ENCODE measurements at regions not wholly inside any gene's neighbourhood (a gene's known extent, or its start where the extent isn't known, plus 50 kb on each side); places are given as distances from the start of the nearest gene placed in this dataset.

- TF ChIP-seq POLR2A (IDR thresholded peaks at IDR 0.05): no peak
- TF ChIP-seq CTCF (IDR thresholded peaks at IDR 0.05): no peak
- TF ChIP-seq POLR2AphosphoS5 (IDR thresholded peaks at IDR 0.05; ENCODE audit: insufficient read depth in 1 of 2, low read depth in 1 of 2): no peak
Observed at GRCh38 chr2:220789961-220790360, 782.1 kb downstream of the EPHA4 start.
